ENCODE measurements at regions not wholly inside any gene's neighbourhood (a gene's known extent, or its start where the extent isn't known, plus 50 kb on each side); places are given as distances from the start of the nearest gene placed in this dataset.

- no peak for DNase-seq
- no peaks in the 10 kb centered on the region for H3K9me3 ChIP-seq
- H3K27me3 ChIP-seq: no peaks in the 10 kb centered on the region
- H3K36me3 ChIP-seq (ENCODE audit: low read depth, missing control alignments): no peaks in the 10 kb centered on the region
- no peak overlapping the region for H3K4me3 ChIP-seq
- intact Hi-C loops (cut with DNase I; ENCODE audit: low total_unique reads): no loop called here
- TF ChIP-seq POLR2A (IDR thresholded peaks at IDR 0.05) (no peak), CTCF (IDR thresholded peaks at IDR 0.05) (no peak)
- H3K4me1 ChIP-seq: no peaks in the 10 kb centered on the region
- H3K27ac ChIP-seq: no peak overlapping the region
Measured at GRCh38 chr12:118528625-118529024, 152.3 kb downstream of the SUDS3 start.

GRCh38 chr12:118534003-118534402, 157.6 kb downstream of the SUDS3 start:
- no peak for TF ChIP-seq CTCF (IDR thresholded peaks at IDR 0.05)
- no peak for TF ChIP-seq POLR2A (IDR thresholded peaks at IDR 0.05)
- Histone ChIP-seq H3K9me3 (no peaks in the 10 kb centered on the region), H3K4me3 (no peak overlapping the region), H3K27me3 (no peaks in the 10 kb centered on the region), H3K27ac (no peak overlapping the region), H3K4me1 (peaks cover 6% of the 10 kb centered on the region), H3K36me3 (ENCODE audit: low read depth, missing control alignments) (no peaks in the 10 kb centered on the region)
- WGBS, 2 donors: 55 to 66% methylated on average over 2 to 3 of the region's 3 CpGs
- intact Hi-C loops (cut with DNase I; ENCODE audit: low total_unique reads): no loop called here
- DNase-seq: no peak

- intact Hi-C loops (cut with DNase I; ENCODE audit: low total_unique reads): no loop called here
- no peak overlapping the region for H3K27ac ChIP-seq
- H3K36me3 ChIP-seq (ENCODE audit: low read depth, missing control alignments): no peaks in the 10 kb centered on the region
- 65 to 70% methylated on average over 7 to 8 of the region's 8 CpGs for WGBS, 2 donors
- H3K4me1 ChIP-seq: peaks cover 6% of the 10 kb centered on the region
- H3K4me3 ChIP-seq: no peak overlapping the region
- H3K9me3 ChIP-seq: no peaks in the 10 kb centered on the region
- no peak for DNase-seq
- TF ChIP-seq CTCF (IDR thresholded peaks at IDR 0.05) (no peak), POLR2A (IDR thresholded peaks at IDR 0.05) (no peak)
- H3K27me3 ChIP-seq: no peaks in the 10 kb centered on the region
Measured at GRCh38 chr12:118536306-118536906, 160.1 kb downstream of the SUDS3 start.

GRCh38 chr12:118537481-118537917, 161.1 kb downstream of the SUDS3 start:
- H3K9me3 ChIP-seq: no peaks in the 10 kb centered on the region
- whole genome bisulfite sequencing, 2 donors: 67 to 69% methylated on average over 9 to 10 of the region's 10 CpGs
- H3K4me3 ChIP-seq: no peak overlapping the region
- TF ChIP-seq POLR2A (IDR thresholded peaks at IDR 0.05) (no peak), CTCF (IDR thresholded peaks at IDR 0.05) (no peak)
- no peaks in the 10 kb centered on the region for H3K36me3 ChIP-seq (ENCODE audit: low read depth, missing control alignments)
- no peaks in the 10 kb centered on the region for H3K27me3 ChIP-seq
- H3K27ac ChIP-seq: peak overlapping the region in 1 of 2 donors; percentile 19
- intact Hi-C loops (cut with DNase I; ENCODE audit: low total_unique reads): no loop called here
- peaks cover 6% of the 10 kb centered on the region for H3K4me1 ChIP-seq
- peak; percentile 15 for DNase-seq

- Histone ChIP-seq H3K27me3 (no peaks in the 10 kb centered on the region), H3K27ac (no peak overlapping the region), H3K9me3 (no peaks in the 10 kb centered on the region), H3K4me3 (no peak overlapping the region), H3K4me1 (peaks cover 6% of the 10 kb centered on the region), H3K36me3 (ENCODE audit: low read depth, missing control alignments) (no peaks in the 10 kb centered on the region)
- no peak for DNase-seq
- WGBS, 2 donors: 49 to 72% methylated on average over 3 of the region's 3 CpGs
- intact Hi-C loops (cut with DNase I; ENCODE audit: low total_unique reads): no loop called here
- TF ChIP-seq POLR2A (IDR thresholded peaks at IDR 0.05) (no peak), CTCF (IDR thresholded peaks at IDR 0.05) (no peak)
Measured at GRCh38 chr12:118541071-118541470, 164.7 kb downstream of the SUDS3 start.
